Midbrain (tissue), 1 donor: ENCODE measurements at regions not wholly inside any gene's neighbourhood (a gene's known extent, or its start where the extent isn't known, plus 50 kb on each side); places are given as distances from the start of the nearest gene placed in this dataset.

Experiments
- DNase-seq: peaks from one replicate; lab custom pipeline; 2025; lab: John Stamatoyannopoulos, UW

- DNase-seq, result no peak
These were observed 1112.9 kb upstream of the AUTS2 start for GRCh38 chr7:68485253-68485917.

GRCh38 chr7:68488341-68489060 lies 1109.8 kb upstream of the AUTS2 start:
- DNase-seq, result no peak

- no peak for DNase-seq
These were observed 1106.5 kb upstream of the AUTS2 start for GRCh38 chr7:68491523-68492358.

GRCh38 chr7:68492359-68492690 lies 1106.0 kb upstream of the AUTS2 start:
- DNase-seq, result no peak

GRCh38 chr7:68503400-68503799 lies 1094.9 kb upstream of the AUTS2 start:
- no peak for DNase-seq

GRCh38 chr7:68504716-68505115 lies 1093.6 kb upstream of the AUTS2 start:
- DNase-seq, result no peak

GRCh38 chr7:68505721-68506120 lies 1092.6 kb upstream of the AUTS2 start:
- DNase-seq, result no peak

GRCh38 chr7:68507668-68508067 lies 1090.6 kb upstream of the AUTS2 start:
- no peak for DNase-seq

GRCh38 chr7:68509054-68509453 lies 1089.2 kb upstream of the AUTS2 start:
- no peak for DNase-seq

- no peak for DNase-seq
These were observed 1088.7 kb upstream of the AUTS2 start for GRCh38 chr7:68509603-68510002.

GRCh38 chr7:68511281-68511680 lies 1087.0 kb upstream of the AUTS2 start:
- DNase-seq, result no peak

GRCh38 chr7:68512466-68512865 lies 1085.8 kb upstream of the AUTS2 start:
- DNase-seq, result no peak

- DNase-seq, result no peak
These were observed 1080.2 kb upstream of the AUTS2 start for GRCh38 chr7:68518060-68518459.

GRCh38 chr7:68524126-68524525 lies 1074.1 kb upstream of the AUTS2 start:
- DNase-seq, result no peak

- no peak for DNase-seq
These were observed 1069.1 kb upstream of the AUTS2 start for GRCh38 chr7:68529221-68529620.

- no peak for DNase-seq
These were observed 1063.0 kb upstream of the AUTS2 start for GRCh38 chr7:68535266-68535665.

GRCh38 chr7:68537051-68537773 lies 1061.1 kb upstream of the AUTS2 start:
- no peak for DNase-seq

GRCh38 chr7:68537774-68538071 lies 1060.6 kb upstream of the AUTS2 start:
- DNase-seq, result no peak

- no peak for DNase-seq
These were observed 1055.4 kb upstream of the AUTS2 start for GRCh38 chr7:68542831-68543230.

GRCh38 chr7:68544851-68545250 lies 1053.4 kb upstream of the AUTS2 start:
- no peak for DNase-seq

GRCh38 chr7:68547181-68547580 lies 1051.1 kb upstream of the AUTS2 start:
- DNase-seq, result no peak

GRCh38 chr7:68547799-68548198 lies 1050.5 kb upstream of the AUTS2 start:
- no peak for DNase-seq

- no peak for DNase-seq
These were observed 1048.2 kb upstream of the AUTS2 start for GRCh38 chr7:68550027-68550426.
